Nephron progenitor cell (in vitro differentiated cells): ENCODE measurements at regions not wholly inside any gene's neighbourhood (a gene's known extent, or its start where the extent isn't known, plus 50 kb on each side); places are given as distances from the start of the nearest gene placed in this dataset.
A peak's percentile ranks its signal among the peaks of the same experiment; 100 is the strongest.

Source experiments
- DNase-seq: peaks from one replicate; pipeline ENCODE4 v3.0.0; 2021
- H3K27ac Mint-ChIP-seq: 2 replicates; pipeline ENCODE4 v1.8.0; 2021; ENCODE audit warnings: mild to moderate bottlenecking, moderate library complexity, mixed read lengths
- H3K27me3 Mint-ChIP-seq: 2 replicates; pipeline ENCODE4 v1.8.0; 2021; ENCODE audit warnings: mild to moderate bottlenecking, low read depth, mixed read lengths; ENCODE audit not compliant: poor library complexity
- H3K36me3 Mint-ChIP-seq: 2 replicates; pipeline ENCODE4 v1.8.0; 2021; ENCODE audit warnings: low read depth, mixed read lengths
- H3K4me1 Mint-ChIP-seq: 2 replicates; pipeline ENCODE4 v1.8.0; 2021; ENCODE audit warnings: mixed read lengths
- H3K4me3 Mint-ChIP-seq: 2 replicates; pipeline ENCODE4 v1.8.0; 2021; ENCODE audit warnings: mild to moderate bottlenecking, moderate library complexity, mixed read lengths
- H3K9me3 Mint-ChIP-seq: 2 replicates; pipeline ENCODE4 v1.8.0; 2021; ENCODE audit warnings: mild to moderate bottlenecking, moderate library complexity, mixed read lengths
- CTCF ChIP-seq: fragments of 200-600 bp; sonication (generic); IDR thresholded peaks from 2 replicates; pipeline ENCODE4 v1.5.0; 2021; ENCODE audit warnings: antibody characterized with exemption

- H3K27ac Mint-ChIP-seq = no peak overlapping the region
- no peak for TF ChIP-seq CTCF
- H3K4me3 Mint-ChIP-seq = no peak overlapping the region
- H3K27me3 Mint-ChIP-seq = no peaks in the 10 kb centered on the region
- DNase-seq = peak; percentile 3
- peaks cover 23% of the 10 kb centered on the region for H3K36me3 Mint-ChIP-seq
- peaks cover 33% of the 10 kb centered on the region for H3K4me1 Mint-ChIP-seq
- peaks cover 30% of the 10 kb centered on the region for H3K9me3 Mint-ChIP-seq
Observed at GRCh38 chr10:55897490-55897921, 463.6 kb downstream of the ZWINT start.

GRCh38 chr10:55892276-55892675, 468.8 kb downstream of the ZWINT start:
- Mint-ChIP-seq H3K4me1 (peaks cover 9% of the 10 kb centered on the region), H3K4me3 (no peak overlapping the region), H3K36me3 (peaks cover 11% of the 10 kb centered on the region), H3K27ac (peak overlapping the region; percentile 64), H3K9me3 (peaks cover 4% of the 10 kb centered on the region), H3K27me3 (no peaks in the 10 kb centered on the region)
- no peak for TF ChIP-seq CTCF
- DNase-seq = no peak

GRCh38 chr10:55881588-55881987, 479.5 kb downstream of the ZWINT start:
- TF ChIP-seq CTCF = no peak

GRCh38 chr10:55873485-55873884, 487.6 kb downstream of the ZWINT start:
- H3K27me3 Mint-ChIP-seq = no peaks in the 10 kb centered on the region
- no peaks in the 10 kb centered on the region for H3K36me3 Mint-ChIP-seq
- DNase-seq = no peak
- no peaks in the 10 kb centered on the region for H3K4me1 Mint-ChIP-seq
- TF ChIP-seq CTCF = no peak
- H3K4me3 Mint-ChIP-seq = no peak overlapping the region
- peak overlapping the region; percentile 71 for H3K27ac Mint-ChIP-seq
- no peaks in the 10 kb centered on the region for H3K9me3 Mint-ChIP-seq

More at GRCh38 chr10:55881588-55881987, 479.5 kb downstream of the ZWINT start:
- no peak for DNase-seq
- H3K4me1 Mint-ChIP-seq = no peaks in the 10 kb centered on the region
- no peak overlapping the region for H3K4me3 Mint-ChIP-seq
- no peak overlapping the region for H3K27ac Mint-ChIP-seq
- no peaks in the 10 kb centered on the region for H3K27me3 Mint-ChIP-seq
- H3K36me3 Mint-ChIP-seq = peaks cover 10% of the 10 kb centered on the region
- peaks cover 9% of the 10 kb centered on the region for H3K9me3 Mint-ChIP-seq

GRCh38 chr10:55870186-55870585, 490.9 kb downstream of the ZWINT start:
- H3K36me3 Mint-ChIP-seq = no peaks in the 10 kb centered on the region
- H3K9me3 Mint-ChIP-seq = no peaks in the 10 kb centered on the region
- no peaks in the 10 kb centered on the region for H3K27me3 Mint-ChIP-seq
- no peak for TF ChIP-seq CTCF
- DNase-seq = no peak
- H3K4me1 Mint-ChIP-seq = no peaks in the 10 kb centered on the region
- no peak overlapping the region for H3K27ac Mint-ChIP-seq
- H3K4me3 Mint-ChIP-seq = no peak overlapping the region

GRCh38 chr10:55867848-55868247, 493.2 kb downstream of the ZWINT start:
- no peak for DNase-seq
- Mint-ChIP-seq H3K9me3 (peaks cover 3% of the 10 kb centered on the region), H3K4me3 (no peak overlapping the region), H3K36me3 (peaks cover 3% of the 10 kb centered on the region), H3K27me3 (no peaks in the 10 kb centered on the region), H3K4me1 (no peaks in the 10 kb centered on the region), H3K27ac (no peak overlapping the region)
- TF ChIP-seq CTCF = no peak
